ENCODE measurements at regions not wholly inside any gene's neighbourhood (a gene's known extent, or its start where the extent isn't known, plus 50 kb on each side); places are given as distances from the start of the nearest gene placed in this dataset.
"Not testable (repeated sequence)": the region's sequence is repeated elsewhere in the genome, so short reads cannot be mapped to it uniquely, and the experiment has no call there.

DNA sequence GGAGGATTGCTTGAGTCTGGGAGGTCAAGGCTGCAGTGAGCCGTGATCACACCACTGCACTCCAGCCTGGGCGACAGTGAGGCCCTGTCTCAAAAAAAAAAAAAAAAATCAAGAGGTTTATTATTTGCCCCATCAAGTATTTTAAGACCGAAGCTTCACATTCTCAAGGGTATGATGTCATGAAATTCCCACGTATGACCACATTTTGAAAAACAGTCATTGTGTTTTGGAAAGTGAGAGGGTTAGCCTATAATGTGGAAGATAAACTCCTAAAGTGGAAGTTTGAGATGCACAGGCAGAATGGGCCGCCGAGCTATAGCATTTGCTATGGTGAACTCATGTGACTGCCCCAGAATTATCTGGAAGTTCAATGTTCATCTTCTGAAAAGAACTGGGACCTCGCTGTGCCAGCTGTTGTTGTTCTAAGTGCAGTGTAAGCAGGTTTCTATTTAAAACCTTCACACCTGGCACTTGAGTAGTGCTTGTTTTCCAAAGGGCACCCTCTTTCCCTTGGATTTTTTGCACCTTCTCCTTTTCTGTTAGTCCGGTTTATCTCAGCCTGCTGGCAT, 96.9 kb upstream of the SLC25A33 start:
- peak in 1 of 2 experiments; percentile 5 for DNase-seq

DNA sequence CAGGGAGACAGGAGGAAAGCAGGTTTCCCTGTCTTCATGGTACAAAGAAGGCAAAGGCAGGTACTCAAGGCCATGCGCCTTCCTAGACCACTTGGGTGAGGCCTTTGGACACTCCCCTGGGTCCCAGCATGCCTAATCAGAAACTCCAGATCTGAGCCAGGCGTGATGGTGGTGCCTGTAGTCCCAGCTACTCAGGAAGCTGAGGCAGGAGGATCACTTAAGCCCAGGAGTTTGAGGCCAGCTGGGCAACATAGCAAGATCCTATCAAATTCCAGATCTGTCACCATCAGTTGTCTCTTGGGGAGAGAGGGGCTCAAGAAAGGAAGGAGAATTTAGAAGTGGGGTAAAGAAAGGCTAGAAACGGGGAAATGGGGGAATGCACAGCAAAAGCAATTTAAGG, 96.3 kb upstream of the SLC25A33 start:
- DNase-seq, result no peak

DNA sequence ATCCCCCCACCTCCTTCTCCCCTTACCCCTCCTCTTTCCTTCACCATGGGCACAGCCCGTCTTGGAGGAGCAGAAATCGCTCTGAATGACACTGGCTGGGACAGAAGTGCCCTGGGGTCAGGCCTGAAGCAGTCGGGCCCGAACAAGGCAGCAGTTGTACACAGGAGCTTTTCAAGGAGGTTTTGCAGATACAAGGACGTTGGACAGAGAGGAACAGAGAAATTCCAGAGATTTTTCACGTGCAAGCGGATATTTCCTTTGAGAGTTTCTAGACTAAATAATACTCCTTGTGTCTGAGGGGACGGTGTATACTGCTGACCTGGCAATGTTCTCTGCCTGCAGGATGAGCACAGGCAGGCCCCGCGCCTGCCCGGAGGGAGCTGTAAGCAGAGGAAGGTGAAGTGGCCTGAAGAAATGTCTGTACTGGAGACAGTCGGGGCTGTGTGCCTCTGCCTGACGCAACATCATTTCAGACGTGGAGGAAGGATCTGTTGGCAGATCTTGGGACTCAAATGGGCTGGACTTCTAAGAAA, 95.3 kb upstream of the SLC25A33 start:
- no peak for DNase-seq

DNA sequence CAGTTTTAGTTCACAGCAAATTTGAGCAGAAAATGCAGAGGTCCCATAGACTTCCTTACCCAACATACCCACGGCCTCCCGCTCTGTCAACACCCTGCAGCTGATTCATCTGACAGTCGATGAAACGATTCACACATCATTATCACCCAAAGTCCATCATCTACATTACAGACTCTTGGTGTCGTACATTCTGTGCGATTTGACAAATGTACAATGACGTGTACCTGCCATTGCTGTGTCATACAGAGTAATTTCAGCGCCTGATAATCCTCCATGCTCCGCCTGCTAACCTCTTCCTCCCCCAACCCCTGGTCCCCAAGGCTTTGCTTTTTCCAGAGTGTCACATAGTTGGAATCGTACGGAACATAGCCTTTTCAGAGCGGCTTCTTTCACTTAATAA, 94.7 kb upstream of the SLC25A33 start:
- DNase-seq, result no peak

DNA sequence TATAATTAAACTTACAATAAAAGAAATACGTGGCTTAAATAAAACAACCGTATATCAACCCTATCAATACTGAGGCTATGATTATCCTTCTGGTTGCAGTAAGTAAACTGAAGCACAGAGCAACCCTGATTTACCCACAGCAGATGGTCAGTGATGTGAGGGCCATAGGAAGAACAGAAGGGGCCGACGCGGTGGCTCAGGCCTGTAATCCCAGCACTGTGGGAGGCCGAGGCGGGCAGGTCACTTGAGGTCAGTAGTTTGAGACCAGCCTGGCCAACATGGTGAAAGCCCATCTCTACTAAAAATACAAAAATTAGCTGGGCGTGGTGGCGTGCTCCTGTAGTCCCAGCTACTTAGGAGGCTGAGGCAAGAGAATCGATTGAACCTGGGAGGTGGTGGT, 94.2 kb upstream of the SLC25A33 start:
- not testable (repeated sequence) for DNase-seq

DNA sequence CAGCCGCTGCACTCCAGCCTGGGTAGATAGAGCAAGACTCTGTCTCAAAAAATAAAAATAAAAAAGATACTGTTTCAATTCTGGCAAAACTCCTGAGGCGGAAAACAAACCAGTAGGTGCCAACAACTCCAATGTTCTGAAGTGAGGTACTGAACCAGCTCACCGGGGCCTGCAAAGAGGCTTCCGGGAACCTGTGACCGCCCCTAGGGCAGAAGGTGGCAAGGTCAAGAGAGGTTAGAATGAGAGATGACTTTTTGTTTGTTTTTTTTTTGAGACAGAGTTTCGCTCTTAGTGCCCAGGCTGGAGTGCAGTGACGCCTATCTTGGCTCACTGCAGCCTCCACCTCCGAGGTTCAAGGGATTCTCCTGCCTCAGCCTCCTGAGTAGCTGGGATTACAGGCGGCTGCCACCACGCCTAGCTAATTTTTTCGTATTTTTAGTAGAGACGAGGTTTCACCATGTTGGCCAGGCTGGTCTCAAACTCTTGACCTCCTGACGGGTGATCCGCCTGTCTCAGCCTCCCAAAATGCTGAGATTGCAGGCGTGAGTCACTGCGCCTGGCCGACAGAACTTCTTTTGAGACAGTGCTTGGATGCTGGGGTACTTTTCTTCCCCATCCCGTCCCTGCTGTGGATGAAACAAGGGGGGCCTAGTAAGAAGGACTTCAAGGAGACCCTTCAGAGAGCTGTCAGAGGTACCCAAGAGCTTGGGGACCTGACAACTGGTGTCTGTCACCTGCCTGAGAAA, 91.9 kb upstream of the SLC25A33 start:
- no peak for DNase-seq

DNA sequence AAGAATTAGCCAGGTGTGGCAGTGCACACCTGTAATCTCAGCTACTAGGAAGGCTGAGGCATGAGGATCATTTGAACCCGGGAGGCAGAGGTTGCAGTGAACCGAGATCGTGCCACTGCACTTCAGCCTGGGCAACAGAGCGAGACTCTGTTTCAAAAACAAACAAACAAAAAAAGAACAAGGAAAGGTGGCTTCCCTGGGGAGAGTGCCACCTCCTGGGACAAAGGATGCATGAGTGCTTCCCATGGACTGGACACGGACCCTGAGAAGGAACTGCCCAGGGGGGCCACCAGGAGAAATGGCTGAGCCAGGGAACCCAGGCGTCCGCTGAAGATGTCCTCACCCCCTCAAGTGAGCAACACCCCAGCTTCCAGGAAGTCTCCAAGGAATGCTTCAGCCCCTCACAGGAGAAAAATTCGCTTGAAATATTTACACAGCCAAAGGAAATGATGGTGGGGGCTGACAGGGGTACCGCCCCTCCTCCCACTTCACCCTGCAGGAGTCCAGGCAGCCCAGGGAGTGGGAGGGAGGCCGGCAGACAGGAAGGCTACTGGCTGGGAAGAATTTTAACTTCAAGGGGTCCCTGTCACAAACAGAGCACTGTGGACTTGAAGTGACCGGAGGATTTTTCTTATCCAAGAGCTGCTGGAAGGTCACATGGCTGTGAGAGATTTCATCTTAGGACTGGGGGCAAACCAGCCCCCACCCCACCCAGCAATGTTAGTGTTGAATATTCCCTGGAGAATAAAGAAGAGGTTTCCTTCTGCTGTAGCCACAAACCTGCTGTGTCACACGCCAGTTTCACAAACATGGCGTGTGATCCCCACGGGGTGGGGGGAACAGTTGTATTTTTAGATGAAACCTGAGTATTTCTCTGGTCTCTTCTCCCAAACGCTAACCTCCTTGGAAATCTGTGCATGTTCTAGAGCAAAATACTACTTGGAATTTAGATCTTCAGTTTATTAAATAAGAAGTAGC, 90.8 kb upstream of the SLC25A33 start:
- no peak for DNase-seq

DNA sequence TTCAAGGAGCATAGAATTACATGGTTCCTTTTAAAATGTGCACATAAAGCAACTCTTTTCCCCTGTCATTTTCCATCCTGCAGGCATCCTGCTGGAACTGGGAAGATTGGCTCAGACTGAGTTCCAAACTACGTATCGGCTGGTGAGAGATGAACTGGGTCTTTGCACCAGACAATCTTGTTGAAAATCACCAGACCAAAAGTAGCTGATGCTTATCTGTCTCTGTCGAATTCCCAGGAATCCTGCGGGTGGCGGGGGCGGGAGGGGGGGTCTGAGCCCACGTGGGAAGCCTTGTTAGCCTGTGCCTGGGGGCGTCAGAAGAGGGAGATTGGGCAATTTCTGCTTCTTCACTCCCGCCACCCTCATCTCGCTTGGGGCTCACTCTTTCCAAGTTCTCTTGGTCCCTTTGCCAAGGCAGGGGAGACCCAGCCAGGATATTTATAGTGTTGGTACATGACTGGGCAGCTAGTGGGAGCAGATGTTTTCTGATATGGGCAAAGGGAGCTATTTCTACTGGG, 90.1 kb upstream of the SLC25A33 start:
- DNase-seq, result no peak

DNA sequence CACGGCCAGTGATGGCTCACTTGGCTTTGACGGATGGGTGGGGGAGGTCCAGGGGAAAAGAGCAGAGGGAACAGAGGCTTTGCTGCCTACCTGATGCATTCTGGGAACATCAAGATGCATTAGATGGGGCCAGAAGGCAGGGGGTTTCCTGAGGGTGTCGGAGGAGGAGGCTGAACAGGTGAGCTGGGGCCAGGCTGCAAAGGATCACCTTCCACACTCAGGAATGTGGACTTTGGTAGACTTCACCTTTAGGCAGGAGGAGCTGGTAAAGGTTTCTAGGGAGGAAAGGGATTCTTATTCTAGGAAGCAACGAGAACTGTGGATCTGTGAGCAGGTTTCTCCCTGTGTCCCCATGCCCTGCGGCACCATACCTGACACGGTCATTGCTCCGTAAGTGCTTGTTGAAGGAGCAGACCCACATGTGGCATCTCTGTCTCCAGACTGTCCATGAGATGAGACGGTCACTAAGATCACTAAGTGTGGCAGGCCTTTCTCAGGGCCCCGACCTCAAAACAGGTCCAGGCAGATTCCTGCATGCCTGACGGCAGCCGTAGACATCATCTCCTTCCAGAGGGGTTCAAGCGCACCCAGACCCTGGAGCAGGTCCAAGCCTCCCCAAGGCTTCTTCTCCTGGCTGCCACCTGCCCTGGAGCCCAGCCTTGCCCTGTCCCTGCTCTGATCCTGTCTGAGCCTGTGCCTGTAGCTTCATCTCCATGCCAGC, 89.1 kb upstream of the SLC25A33 start:
- DNase-seq, result no peak

DNA sequence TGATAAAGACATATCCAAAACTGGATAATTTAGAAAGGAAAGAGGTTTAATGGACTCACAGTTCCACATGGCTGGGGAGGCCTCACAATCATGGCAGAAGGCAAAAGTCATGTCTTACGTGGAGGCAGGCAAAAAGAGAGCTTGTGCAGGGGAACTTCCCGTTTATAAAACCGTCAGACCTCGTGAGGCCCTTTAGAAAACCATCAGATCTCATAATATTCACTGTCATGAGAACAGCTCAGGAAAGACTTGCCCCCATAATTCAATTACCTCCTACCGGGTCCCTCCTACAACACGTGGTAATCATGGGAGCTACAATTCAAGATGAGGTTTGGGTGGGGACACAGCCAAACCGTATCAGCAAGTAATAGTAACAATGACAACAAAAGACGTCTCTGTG, 88.2 kb upstream of the SLC25A33 start:
- DNase-seq, result no peak

DNA sequence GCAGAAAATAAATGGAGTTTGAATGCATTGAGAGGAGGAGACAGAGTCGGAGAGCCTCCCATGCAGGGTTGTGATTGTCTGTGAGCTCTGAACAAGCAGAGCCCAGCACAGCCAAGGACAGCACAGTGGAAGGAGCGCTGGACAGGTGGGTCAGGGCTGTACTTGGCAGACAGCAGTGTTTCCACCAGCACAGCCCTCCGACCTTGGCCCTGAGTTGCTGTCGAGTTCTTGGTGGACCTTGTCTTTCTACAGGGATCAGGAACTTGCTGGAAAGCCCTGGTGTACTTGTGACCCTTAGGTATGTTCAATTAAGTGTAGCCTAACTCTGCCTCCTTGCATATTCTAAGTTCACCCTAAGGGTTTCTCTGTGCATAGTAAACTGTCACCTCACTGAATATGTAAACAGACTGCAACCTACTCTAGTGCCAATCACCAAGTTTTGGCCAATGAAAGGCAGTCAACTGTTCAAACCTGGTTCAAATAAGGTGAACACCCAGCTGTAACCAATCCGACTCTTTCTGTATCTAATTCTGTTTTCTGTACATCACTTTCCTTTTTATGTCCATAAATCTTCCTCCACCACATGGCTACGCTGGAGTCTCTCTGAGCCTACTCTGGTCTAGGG, 86.6 kb upstream of the SLC25A33 start:
- no peak for DNase-seq

DNA sequence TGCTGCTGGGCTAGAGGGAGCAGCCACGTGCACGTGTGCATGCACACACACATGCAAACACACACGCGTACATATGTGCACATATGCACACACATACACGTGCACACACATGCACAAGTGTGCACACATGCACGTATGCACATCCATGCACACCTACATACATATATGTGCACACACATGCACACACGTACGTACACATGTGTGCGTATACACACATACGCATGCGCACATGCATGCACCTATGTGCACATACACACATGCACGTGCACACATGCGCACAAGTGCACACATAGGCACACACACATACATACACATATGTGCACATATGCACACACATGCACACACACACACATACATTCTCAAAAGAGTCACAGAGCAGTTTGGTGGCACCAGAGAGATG, 85.9 kb upstream of the SLC25A33 start:
- no peak for DNase-seq

DNA sequence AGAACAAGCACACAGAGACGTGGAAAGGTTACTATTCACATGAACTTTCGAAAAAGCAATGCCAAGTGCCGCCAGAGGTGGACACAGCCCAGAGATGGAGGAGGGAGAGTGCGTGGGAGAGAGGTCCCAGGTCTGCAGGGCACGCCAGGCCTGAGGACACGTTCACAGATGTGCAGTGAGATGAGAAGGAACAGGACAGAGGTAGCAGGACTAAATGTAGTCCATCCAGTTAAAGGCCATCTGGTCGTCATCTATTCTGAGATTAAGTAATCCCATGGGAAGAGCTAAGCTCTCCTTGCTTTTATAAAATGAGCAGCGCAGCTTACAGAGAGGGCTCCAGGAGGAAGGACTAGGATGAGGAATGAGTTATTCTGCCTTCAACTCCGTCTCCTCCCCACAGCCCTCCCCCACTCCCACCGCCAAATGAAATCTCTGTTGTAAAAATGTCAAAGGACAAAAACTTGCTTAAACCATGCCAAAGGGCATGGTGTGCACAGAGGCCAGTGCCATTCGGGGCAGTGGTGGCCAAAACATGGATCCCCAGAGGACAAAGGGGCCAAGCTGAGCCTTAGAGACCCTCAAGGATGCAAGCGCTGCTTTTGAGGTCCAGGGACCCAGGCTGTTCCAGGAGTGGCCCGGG, 85.4 kb upstream of the SLC25A33 start:
- no peak for DNase-seq

DNA sequence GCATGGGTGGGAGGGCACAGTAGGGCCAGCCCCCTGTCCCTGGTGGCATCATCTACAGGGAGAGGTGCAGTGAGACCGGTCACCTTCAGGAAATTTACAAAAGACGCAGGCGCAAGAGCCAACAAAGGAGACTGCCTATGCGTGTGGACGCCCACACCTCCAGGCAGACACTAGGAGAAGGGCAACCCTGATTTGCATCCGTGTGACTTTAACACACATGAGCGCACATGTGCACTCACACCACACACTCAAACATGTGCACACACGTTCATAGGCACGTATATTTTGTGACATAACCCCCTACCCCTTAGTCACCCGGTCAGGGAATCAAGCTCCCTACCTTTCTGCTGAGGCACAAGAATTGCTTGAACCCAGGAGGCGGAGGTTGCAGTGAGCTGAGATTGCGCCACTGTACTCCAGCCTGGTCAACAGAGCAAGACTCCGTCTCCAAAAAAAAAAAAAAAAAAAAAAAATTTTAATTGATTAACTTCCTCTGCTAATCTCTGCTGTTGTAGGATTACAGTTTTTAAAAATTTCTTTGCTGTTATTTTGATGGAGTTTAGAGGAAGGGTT, 84.7 kb upstream of the SLC25A33 start:
- no peak for DNase-seq

DNA sequence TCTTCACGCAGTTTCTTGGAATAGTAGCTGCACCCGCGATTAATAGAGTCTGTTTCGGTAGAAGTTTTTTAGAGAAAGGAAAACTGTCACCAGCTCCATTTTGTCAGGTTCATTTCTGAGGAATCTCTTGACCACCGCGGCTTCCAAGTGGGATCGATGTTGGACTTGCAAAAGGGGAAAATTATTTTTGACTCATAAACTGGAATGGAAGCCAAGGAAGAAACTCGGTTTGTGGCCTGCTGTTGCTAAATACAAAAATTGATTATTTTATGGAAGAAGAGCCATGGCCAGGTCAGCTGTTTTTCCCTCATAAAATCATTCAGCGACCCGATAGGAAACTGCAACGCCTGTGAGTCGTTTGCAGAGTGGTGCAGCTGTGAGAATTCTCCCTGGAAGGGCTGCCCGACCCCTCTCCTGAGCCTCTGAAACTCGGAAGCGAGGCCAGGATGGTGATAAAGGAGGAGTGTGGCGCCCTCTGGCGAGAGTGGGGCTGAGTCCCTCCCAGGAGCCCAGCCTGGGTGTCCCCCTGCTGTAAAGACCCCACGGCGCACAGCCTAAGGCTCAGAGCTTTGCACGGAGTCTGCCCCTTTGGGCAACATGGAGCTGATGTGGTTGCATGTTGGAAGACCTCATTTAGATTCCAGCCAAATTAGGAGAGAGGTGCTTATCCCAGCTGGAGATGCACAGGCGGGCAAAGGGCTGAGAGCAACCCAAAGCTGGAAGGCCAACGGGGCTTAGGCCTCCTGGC, 83.6 kb upstream of the SLC25A33 start:
- DNase-seq, result peak; percentile 49 to 78

DNA sequence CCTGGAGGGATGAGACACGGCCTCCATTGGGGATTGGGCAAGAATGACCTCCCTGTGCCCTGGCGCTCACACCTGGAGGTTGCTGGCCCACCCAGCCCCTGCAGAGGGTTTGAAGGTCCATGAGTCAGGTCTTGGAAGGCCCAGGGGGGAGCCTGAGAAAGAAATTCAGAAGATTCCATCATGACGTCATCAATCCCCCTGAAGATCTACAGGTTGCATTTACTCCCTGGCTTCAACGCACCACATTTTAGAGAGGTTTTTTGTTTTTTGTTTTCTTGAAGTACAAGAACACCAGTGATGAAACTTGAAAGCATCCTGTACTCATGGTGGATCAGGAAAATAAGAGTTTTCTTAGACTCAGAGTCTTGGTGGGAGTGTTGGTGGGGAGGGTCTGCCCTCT, 82.4 kb upstream of the SLC25A33 start:
- DNase-seq, result no peak

DNA sequence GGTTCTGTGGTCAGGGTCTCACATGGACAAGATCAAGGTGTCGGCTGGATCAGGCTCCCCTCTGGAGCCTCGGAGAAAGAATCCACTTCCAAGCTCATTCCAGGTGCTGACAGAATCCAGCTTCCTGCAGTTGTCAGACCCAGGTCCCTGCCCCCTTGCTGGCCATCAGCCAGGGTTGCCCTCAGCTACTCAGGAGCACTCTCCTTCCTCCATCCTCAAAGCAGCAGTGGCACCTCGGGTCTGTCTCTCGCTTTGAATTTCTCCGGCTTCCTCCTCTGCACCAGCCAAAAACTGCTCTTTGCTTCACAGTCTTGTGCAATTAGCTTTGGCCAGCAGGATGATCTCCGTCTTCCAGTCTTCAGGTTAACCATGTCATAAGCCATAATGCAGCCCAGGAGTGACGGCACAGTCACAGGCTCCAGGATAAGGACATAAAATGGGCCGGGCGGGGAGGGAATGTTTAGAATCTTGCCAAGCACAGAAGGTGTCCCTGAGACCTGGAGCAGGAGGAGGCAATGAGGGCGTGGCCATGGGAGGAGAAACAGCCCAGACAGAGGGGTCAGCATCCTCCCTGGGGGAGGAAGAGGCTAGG, 79.4 kb upstream of the SLC25A33 start:
- peak in 1 of 2 experiments; percentile 17 for DNase-seq

DNA sequence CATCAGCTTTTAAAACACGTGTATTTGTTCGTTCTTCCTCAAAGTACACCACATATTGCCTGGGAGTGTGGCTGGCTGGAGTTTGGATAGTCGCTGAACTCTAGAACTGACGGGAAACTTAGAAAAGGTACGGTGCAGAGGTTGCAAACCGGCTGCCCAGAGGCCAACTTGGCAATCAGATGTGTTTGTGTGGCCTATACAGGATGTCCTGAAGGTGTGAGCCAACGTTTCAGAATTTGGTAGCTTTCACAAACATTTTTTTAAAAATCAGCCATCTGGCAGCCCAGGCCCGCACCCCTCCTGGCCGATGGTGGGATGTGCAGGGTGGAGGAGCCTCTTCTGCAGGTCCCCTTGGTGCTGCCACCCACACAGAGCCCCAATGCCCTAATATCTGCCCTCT, 73.6 kb upstream of the SLC25A33 start:
- DNase-seq, result no peak

DNA sequence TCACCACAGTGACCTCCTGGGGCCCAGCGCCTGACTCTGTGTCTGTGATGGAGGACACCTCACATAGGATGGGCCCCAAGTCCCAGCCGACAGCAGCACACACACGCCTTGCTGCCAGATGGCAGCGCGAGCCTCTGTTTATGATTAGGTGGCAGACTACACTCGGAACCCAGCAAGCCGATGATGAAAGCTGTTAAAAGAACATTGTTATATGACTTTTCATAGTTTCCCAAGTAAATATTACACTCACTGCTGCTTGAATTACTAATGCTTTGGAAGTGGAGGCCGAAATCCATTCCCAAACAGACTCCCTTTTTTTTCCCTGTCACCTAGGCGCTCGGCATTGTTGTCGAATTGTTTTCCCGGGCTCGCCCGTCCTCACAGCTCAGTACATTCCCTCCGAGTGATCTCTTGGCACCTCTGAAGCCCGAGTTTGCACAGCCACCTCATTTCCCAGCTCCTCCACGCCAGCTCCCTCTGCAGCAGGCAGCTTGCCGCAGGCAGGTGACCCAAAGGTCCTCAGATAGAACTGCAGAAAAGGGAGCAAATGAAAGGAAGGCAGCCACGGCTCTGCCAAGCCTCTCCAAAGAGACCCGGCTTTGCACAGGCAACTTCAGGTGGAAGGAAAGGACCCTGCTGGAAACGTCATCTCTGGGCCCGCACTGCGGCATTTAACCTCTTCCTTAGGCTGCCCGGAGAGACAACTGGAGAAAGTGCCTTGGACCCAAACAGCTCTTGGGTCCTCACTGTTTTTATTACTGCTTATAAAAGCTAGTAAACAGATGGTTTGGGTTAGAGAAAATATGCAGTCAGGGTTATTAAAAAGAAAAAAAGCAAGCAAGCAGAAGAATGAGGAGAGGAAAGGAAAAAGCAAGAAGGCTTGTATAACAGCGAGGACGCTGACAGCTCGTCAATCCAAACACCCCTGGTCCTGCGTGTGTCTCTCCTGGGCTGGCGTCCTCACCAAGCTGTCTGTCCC, 72.2 kb upstream of the SLC25A33 start:
- DNase-seq, result peak in 1 of 2 experiments; percentile 11

Data from SHP77 (cell line).